Testis (tissue), 2 donors: ENCODE measurements at regions not wholly inside any gene's neighbourhood (a gene's known extent, or its start where the extent isn't known, plus 50 kb on each side); places are given as distances from the start of the nearest gene placed in this dataset.

Experiments
- DNase-seq: peaks from one replicate; pipeline ENCODE4 v3.0.0-alpha.2; 2019
- H3K27ac ChIP-seq, 2 donors: fragments of 200-600 bp; sonication (generic); one replicate each; pipeline ENCODE4 v1.5.1; 2019
- H3K27me3 ChIP-seq: fragments of 200-600 bp; sonication (generic); one replicate; pipeline ENCODE4 v1.5.1; 2019
- H3K36me3 ChIP-seq: fragments of 200-600 bp; sonication (generic); one replicate; pipeline ENCODE4 v1.5.1; 2017; ENCODE audit warnings: low read depth; ENCODE audit errors: missing control alignments
- H3K4me1 ChIP-seq: fragments of 200-600 bp; sonication (generic); one replicate; pipeline ENCODE4 v1.5.1; 2019
- H3K4me3 ChIP-seq, 2 donors: fragments of 200-600 bp; sonication (generic); one replicate each; pipeline ENCODE4 v1.5.1; 2017 to 2019
- H3K9me3 ChIP-seq: fragments of 200-600 bp; sonication (generic); one replicate; pipeline ENCODE4 v1.5.1; 2017
- CTCF ChIP-seq, 3 experiments: fragments of 450-650 bp in 2 of 3; fragments of 200-600 bp in 1 of 3; sonication (generic) in 1 of 3; IDR thresholded peaks; one replicate each; pipeline ENCODE4 v1.5.1; 2016 to 2019; ENCODE audit warnings: antibody characterized with exemption in 3 of 3, mild to moderate bottlenecking in 2 of 3, moderate library complexity in 1 of 3
- POLR2A ChIP-seq: fragments of 450-650 bp; IDR thresholded peaks from one replicate; pipeline ENCODE4 v1.6.1; 2017; ENCODE audit warnings: antibody characterized with exemption, mild to moderate bottlenecking, moderate library complexity
- WGBS, 2 donors: methylation state at CpG; one replicate each; pipeline ENCODE4 v1.1.5; 2018; 5-methylcytosine and 5-hydroxymethylcytosine counted together
- intact Hi-C: fragments of 100-400 bp; cut with DNase I; formaldehyde crosslinking; loops from one replicate; pipeline ENCODE4 v1.15.1; 2023; ENCODE audit warnings: low total_unique reads

GRCh38 chr11:103696123-103696522 lies 340.3 kb upstream of the DDI1 start:
- Histone ChIP-seq H3K27ac (no peak overlapping the region), H3K9me3 (no peaks in the 10 kb centered on the region), H3K27me3 (no peaks in the 10 kb centered on the region), H3K4me1 (peaks cover 3% of the 10 kb centered on the region), H3K36me3 (no peaks in the 10 kb centered on the region), H3K4me3 (no peak overlapping the region)
- intact Hi-C loops = no loop called here
- no peak for TF ChIP-seq CTCF (IDR thresholded peaks at IDR 0.05)
- no peak for TF ChIP-seq POLR2A
- no peak for DNase-seq

- H3K4me1 ChIP-seq = peaks cover 3% of the 10 kb centered on the region
- H3K9me3 ChIP-seq = no peaks in the 10 kb centered on the region
- no peak overlapping the region for H3K27ac ChIP-seq
- TF ChIP-seq CTCF (IDR thresholded peaks at IDR 0.05) (no peak), POLR2A (no peak)
- H3K27me3 ChIP-seq = no peaks in the 10 kb centered on the region
- intact Hi-C loops = no loop called here
- DNase-seq = no peak
- H3K4me3 ChIP-seq = no peak overlapping the region
- 72 to 85% methylated on average over 3 of the region's 3 CpGs for WGBS, 2 donors
- no peaks in the 10 kb centered on the region for H3K36me3 ChIP-seq
These were observed 337.2 kb upstream of the DDI1 start for GRCh38 chr11:103699216-103699615.

GRCh38 chr11:103699656-103700055 lies 336.8 kb upstream of the DDI1 start:
- H3K4me3 ChIP-seq = no peak overlapping the region
- H3K9me3 ChIP-seq = no peaks in the 10 kb centered on the region
- TF ChIP-seq POLR2A (no peak), CTCF (IDR thresholded peaks at IDR 0.05) (no peak)
- H3K36me3 ChIP-seq = no peaks in the 10 kb centered on the region
- 76 to 100% methylated on average over 1 of the region's 1 CpG for WGBS, 2 donors
- DNase-seq = no peak
- peaks cover 3% of the 10 kb centered on the region for H3K4me1 ChIP-seq
- intact Hi-C loops = no loop called here
- no peaks in the 10 kb centered on the region for H3K27me3 ChIP-seq
- no peak overlapping the region for H3K27ac ChIP-seq

GRCh38 chr11:103700622-103701021 lies 335.8 kb upstream of the DDI1 start:
- no peaks in the 10 kb centered on the region for H3K36me3 ChIP-seq
- WGBS, 2 donors = 39 to 68% methylated on average over 1 of the region's 1 CpG
- H3K4me1 ChIP-seq = peaks cover 3% of the 10 kb centered on the region
- TF ChIP-seq CTCF (IDR thresholded peaks at IDR 0.05) (no peak), POLR2A (no peak)
- H3K9me3 ChIP-seq = no peaks in the 10 kb centered on the region
- H3K4me3 ChIP-seq = no peak overlapping the region
- DNase-seq = no peak
- intact Hi-C loops = no loop called here
- no peak overlapping the region for H3K27ac ChIP-seq
- H3K27me3 ChIP-seq = no peaks in the 10 kb centered on the region

- no peak for DNase-seq
- Histone ChIP-seq H3K36me3 (no peaks in the 10 kb centered on the region), H3K4me3 (no peak overlapping the region), H3K27me3 (no peaks in the 10 kb centered on the region), H3K4me1 (peaks cover 3% of the 10 kb centered on the region), H3K27ac (no peak overlapping the region), H3K9me3 (no peaks in the 10 kb centered on the region)
- intact Hi-C loops = no loop called here
- 76 to 78% methylated on average over 2 of the region's 2 CpGs for WGBS, 2 donors
- TF ChIP-seq POLR2A = no peak
- no peak for TF ChIP-seq CTCF (IDR thresholded peaks at IDR 0.05)
These were observed 333.0 kb upstream of the DDI1 start for GRCh38 chr11:103703437-103703836.
